Amniotic stem cell (primary cell): ENCODE measurements at regions not wholly inside any gene's neighbourhood (a gene's known extent, or its start where the extent isn't known, plus 50 kb on each side); places are given as distances from the start of the nearest gene placed in this dataset.
"Not testable (repeated sequence)": the region's sequence is repeated elsewhere in the genome, so short reads cannot be mapped to it uniquely, and the experiment has no call there.

Experiments used
- DNase-seq: peaks from one replicate; lab custom pipeline; 2025; lab: John Stamatoyannopoulos, UW

DNA sequence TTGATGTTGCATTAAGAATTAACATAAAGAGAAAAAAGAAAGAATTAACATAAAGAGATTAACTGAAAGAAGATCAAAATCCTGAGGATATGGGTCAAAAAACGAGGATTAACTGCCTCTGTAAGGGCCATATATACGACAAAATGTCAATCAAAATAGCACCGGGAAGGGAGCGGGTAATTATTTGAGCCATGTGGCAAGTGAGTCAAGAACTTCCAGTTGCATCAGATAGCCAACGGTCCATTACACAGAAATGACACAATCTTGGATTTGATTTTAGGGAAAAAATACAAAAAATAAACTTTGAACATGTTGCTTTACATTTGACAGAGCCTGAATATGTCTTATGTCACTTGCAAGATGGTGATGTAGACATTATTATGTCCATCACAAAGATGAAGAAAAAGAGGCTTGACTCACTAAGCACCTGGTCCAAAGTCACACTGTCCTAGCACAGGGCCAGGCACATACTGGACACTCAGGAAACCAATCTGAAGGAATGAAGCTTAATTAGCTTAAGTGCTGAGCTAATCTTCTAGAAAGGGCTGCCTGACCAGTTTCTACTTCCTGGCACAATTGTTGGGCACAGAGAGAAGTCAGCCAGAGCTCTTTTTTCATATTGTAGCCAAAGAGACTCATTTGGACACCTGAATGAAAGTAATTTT is 273.2 kb upstream of the PAPPA start:
- DNase-seq: no peak

DNA sequence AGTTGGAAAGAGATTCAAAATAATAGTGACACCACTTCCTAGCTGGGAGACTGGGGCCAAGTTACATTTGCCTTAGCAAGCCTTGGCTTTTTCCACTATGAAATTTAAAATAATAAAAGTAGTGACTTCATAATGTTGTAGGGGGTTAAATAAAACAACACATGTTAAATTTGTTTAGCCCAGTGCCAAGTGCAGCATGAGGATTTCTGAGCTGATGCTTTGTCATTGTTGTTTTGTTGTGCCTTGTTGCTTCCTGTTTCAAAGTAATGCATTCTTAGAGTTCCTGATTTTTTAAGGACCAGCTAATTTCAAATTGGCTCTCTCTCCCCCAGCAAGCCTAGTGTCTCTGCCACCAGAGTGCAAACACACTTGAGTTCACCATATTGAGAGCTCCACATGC is 270.7 kb upstream of the PAPPA start:
- DNase-seq: no peak

DNA sequence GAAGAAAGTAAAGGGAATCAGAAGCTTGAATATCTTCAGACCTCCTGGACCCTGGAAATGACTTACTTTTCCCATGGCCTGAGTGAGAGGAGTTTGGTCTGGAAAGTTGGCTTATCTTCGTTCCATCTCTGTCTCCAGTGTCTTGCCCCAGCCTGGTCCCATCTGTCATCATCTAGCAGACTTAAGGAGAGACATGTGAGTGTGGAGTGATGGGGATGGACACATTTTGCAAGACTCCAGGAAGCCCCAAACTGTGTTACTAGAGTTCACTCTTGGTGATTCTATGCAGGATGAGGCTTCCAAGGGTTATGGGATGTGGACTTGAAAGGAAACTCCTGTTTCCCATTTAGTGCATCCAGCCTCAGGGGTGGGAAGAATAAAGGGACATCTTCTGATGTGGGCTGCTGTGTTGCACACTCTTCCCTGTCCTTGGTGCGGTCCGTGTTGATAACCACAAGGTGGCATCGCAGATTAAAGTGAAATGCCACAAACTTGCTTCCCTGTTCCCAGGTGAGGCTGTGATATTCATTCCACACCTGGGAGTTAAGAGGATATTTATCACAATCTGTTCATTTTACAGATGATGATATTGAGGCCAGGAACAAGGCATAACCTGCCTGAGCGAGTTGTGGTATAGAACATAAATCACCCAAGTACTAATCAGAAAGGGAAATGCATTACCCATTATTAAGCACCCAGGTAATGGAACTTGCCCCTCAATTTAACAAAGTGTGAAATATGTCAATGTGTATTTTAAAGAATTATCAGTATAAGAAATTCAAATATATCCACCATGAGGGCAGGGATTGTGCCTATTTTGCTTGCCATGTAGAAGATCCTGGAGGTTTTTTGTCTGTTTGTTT is 269.9 kb upstream of the PAPPA start:
- DNase-seq: no peak

DNA sequence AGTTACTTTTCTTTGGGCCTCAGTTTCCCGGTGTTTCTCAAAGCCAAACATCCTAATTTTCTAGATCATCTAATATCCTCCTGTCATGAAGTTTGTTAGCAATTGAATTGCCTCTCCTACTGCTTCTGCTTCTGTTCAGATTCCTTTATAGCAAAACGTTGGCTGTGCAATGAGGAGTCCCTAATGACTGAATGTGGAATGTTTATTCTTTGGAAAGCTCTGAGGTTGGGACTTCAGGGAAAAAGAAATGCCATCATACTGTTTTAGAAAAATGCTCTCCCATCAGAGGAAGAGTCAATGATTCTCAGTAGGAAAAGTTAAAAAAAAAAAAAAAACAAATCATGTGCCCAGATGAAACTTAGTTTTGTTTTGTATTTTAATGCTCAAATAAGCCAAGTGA is 268.7 kb upstream of the PAPPA start:
- no peak for DNase-seq

DNA sequence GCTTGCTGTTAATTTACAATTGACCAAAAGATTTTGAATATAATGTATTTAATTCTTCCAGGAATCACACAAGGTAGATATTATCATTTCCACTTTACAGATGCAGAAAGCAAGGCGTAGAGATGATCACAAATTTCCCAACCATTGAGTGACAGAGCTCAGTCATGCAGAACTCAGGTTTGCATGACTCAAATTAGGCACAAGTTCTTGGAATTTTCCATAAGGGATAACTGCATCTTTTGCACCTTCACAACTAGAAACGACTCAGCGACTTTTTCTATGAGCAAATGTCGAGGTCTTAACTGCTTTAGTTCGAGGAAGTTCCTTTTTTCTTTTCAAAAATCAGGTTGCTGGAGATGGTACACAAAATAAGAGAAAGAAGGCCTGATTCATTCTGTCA is 265.5 kb upstream of the PAPPA start:
- no peak for DNase-seq

DNA sequence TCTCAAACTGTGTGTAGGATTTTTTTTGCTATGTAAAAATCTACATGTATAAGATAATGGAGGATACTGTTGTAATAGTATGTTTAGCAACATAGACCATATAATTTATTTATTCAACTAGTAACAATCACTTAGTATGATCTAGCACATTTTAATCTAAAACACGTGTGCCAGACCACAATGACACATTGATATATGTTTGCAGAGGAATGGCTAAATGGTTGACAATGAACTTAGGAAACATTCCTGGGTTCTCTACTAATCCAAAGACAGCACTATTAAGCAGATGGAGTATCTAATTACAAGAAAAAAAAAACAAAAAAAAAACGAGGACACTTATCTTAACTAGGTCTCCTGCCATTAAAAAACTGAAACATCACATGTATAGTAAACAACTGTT is 261.7 kb upstream of the PAPPA start:
- no peak for DNase-seq

DNA sequence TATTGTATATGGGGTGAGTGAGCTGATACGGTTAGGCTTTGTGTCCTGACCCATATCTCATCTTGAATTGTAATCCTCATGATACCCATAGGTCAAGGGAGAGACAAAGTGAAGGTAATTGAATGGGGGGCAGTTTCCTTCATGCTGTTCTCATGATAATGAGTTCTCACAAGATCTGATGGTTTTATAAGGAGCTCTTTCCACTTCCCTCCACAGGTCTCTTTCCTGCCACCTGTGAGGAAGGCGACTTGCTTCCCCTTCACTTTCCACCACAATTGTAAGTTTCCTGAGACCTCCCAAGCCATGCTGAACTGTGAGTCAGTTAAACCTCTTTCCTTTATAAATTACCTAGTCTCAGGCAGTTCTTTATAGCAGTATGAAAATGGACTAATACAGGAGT is 255.1 kb upstream of the PAPPA start:
- not testable (repeated sequence) for DNase-seq

DNA sequence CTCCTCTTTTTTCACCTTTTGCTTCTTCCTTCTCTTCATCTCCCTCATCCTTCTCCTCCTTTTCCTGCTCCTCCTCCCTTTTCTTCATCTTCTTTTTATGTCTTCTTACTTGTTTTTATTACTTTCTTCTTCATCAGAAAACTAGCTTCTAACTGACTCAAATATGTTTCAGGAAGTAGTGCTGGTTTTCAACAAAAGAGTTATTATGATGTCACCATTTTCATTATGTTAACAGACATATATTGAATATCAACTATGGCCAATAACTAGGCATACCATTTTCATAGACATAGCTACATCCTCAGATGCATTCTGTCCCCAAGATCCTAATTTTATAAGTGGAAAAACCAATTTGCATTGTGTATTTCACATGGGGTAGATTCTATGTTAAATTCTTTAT is 252.9 kb upstream of the PAPPA start:
- DNase-seq: no peak

DNA sequence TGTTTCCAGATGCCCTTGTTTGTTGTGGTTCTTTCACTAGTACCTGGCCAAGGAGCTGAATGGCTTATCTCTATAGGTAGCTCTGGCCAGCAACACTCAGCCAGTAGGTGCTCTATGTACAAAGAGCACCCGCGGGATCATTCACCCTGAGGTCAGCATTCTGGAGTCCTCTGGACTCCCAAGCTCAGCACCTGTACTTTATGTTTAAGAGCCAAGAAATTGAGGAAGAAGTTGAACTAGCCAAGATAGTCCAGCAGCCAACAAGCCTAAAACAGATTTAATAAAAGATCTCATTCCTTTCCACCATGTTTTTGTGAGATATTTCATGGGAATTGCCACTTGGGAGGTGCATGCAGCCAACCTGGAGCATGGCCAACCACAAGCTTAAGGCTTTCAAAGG is 242.6 kb upstream of the PAPPA start:
- no peak for DNase-seq

DNA sequence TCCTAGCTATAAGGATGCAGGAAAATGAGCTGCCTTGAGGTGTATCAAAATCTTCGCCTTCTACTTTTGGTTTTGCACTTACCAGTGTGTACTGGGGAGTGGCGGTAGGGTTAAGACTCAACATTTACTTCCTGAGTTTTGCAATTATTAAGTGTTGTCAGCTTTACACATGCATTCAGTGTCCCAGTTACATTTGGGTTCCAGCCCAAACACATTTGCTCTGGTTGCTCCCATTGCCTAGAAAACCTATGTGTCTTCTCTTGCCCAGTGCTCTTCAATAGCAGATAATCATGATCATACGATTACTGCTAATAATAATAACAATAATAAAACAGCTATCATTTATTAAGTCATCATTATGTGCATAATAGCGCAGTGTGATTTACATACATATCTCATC is 241.5 kb upstream of the PAPPA start:
- no peak for DNase-seq

DNA sequence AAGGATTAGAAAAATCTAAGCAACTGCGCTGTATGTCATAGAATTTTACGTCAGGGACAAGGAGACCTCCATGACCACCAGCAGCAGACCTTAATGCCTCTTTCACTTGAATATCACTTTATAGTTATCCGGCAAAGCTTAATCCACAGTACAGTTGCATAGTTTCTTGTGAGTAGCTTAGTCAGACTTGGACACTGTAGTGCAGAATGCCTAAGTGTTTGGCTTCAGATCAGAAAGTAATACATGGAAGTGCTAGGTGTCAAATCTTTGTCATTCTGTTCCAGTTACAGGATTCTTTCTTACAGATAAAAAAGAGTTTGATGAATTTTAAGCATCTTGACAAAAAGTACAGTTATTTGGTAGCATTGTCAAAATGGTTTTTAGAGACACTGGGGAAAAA is 239.9 kb upstream of the PAPPA start:
- no peak for DNase-seq

DNA sequence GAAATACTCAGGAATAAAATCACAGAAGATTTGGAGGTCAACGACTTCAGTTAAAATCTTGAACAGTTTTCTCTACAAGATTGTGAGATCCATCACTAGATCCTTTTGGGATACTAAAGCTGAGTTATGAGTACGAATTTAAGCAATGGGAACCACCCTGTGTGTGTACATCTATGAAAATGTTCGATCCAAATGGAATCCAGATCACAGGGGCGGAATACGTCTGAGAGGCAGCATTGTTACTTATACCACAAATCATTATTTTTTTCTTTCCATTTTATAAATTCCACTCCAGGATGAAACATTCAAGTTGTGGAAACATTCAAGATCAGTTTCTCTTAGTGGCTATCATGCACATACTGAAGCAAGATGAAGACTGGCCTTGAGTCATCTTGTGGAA is 239.3 kb upstream of the PAPPA start:
- DNase-seq: no peak

DNA sequence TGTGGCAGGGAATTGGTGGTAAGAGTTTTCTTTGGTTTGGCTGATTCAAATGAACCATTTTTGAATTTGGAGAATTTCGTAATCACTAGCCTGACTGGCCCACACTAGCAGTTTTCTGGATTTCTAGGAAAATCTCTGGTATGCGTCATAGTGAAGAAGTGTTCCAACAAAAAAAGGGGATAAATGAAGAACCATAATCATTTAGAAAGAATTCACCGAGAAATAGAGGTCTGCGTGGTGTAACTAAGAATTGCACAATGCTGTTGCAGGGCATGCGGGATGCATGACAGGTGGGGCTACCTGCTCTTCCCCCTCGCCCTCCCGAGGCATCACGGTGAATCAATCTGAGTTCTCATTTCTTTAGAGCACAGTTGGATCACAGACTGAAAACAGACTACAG is 232.3 kb upstream of the PAPPA start:
- DNase-seq: no peak

DNA sequence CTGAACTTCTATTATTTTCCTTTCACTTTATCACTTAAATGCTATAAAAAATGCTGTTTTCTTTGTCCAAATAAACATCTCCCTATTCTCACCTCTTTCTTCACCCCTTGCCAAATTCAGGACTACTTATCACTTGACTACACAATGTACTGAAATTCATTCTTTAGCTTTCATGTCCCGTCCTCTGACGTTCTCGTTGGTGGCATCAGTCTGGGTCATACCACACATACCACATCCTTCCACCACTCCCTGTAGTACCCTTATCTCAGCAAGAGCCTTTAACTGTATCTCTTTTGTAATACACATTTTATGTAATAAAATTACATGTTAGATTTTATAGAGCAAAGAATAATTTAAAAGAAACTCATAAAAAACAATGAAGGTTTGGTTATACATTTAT is 231.1 kb upstream of the PAPPA start:
- no peak for DNase-seq

DNA sequence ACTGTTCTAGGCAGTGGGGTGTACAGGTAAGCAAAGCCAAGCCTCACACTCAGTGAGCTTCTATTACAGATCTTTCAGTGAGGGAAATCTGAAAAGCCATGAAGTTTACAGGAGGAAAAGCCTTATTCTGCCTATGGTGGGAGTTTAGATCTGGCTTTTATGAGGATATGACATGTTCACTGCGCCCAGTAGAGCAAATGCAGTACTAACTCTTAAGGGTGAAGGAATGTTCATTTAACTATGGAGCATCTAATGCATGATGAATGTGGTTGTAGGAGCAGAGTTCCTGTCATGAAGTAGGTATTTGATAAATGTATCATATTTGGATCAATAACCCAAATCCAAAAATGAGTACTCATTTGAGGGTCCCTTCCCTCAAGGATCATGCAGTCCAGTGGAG is 230.2 kb upstream of the PAPPA start:
- DNase-seq: no peak

DNA sequence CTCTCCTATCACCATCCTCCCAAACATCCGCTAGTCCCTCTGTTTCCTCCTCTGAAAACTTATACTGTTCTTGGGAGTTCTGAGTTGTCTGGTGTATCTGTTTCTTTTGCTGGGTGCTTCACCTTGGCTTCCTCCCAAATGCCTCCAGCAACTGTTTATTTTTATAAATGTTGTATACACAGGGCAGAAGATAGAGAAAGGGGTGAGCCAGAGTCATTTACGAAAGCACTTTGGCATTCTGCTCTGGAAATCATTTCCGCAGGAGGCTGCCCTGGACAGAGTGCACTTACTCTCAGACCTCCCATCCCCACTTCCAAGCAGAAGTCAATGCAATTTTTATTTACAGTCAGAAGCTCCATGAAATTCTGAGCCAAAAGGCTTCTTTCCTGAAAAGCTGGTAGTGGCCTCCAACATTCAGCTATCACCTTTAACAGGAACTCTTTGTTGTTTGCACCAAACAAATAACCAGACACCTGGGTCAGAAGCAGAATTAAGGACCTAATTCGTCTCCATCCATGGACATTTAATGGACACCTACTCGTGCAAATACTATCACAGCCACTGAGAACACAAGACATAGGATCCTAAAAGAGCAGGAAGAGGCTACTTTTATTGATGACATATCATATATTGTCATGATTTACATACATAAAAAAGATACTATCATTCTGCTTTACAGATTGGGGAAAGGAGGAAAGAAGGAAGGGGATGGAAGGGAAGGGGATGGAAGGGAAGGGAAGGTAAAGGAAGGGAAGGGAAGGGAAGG is 229.5 kb upstream of the PAPPA start:
- DNase-seq: peak; percentile 11

DNA sequence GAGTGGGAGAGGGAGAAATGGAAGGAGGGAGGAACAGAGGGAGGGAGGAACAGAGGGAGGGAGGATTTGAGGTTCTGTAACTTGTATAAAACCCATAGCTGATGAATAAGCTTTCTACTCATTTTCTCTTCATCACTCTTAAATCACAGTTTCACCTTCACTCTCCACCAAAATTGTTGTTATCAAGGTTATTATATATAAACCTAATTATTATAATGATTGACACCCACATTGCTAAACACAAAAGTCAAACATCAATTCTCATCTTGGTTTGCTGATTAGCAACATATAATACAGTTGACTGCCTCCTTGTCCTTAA is 229.0 kb upstream of the PAPPA start:
- DNase-seq: no peak

DNA sequence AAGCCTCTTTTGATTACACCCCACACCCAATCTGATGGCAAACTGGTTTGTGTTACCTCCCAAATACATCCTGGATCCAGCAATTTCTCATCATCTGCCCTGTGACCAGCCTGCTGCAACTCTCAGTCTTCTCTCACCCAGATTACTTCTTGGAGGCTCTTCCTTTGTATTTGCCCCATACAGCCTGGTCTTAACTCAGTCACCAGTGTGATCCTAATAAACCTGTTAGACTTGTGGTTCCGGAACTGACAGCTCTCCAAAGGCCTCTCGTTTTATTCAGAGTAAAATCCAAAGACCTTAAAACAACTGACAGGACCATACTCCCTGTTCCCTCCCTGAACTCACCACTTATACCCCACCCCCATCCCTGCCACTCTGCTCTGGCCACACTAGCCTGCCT is 228.2 kb upstream of the PAPPA start:
- DNase-seq: no peak

DNA sequence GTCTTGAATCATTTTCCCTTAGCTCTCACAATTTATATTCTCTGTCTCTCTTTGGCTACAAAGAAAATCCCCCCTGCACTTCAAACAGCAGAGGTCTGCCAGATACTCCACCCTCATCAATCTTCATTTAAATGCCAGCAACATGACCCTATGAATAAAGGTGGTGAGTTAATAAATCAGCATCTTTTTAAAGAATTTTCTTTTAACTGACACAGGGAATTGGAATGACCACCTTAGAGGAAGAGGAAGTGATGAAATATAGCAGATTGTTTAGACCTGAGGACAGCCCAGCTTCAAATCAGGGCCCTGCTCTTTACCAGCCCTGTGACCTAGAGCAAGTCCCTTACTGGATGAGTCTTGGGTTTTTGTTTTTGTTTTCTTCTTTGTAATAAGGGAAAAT is 223.1 kb upstream of the PAPPA start:
- DNase-seq: no peak

DNA sequence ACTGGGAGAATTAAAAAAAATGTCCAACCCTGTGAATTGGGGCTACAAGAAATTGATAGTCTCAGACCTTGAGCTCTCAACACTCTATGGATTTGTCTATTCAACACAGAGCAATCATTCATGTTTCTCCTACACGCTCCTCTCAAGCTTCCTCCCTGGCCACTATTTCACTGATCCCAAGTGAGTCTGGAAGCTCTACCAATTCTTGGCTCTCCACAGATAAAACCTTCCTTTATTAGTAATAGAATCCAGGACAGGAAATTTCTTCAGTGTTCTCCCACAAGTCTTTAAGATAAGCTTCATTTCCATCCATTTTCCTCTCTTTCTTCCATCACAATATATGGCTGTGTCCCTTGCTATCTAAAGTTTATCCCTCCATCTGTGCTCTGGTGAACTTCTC is 215.1 kb upstream of the PAPPA start:
- no peak for DNase-seq

DNA sequence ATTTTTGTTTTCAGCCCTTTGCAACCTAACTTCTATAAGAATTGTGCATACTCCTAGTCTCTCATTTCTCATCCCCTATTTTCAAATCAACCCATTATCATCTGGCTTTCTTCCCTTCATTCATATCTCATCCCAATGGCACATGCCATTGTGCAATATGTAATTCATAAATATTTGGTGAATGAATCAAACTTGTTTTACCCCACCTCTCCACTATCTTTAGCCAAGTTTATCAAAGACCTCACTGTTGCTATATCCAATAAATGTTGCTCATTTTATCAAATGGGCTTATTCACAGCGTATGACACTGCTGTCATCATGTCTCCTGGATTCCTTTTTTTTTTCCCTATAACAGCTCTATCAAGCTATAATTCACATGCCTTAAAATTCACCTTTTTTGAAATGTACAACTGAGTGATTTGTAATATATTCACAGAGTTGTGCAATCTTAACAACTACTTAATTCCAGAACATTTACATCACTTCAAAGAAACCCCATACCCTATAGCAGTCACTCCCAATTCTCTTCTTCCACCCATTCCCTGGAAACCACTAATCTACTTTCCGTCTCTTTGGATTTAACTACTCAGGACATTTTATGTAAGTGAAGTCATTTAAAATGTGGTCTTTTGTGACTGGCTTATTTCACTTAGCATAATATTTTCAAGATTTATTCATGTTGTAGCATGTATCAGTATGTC is 214.4 kb upstream of the PAPPA start:
- peak; percentile 14 for DNase-seq

DNA sequence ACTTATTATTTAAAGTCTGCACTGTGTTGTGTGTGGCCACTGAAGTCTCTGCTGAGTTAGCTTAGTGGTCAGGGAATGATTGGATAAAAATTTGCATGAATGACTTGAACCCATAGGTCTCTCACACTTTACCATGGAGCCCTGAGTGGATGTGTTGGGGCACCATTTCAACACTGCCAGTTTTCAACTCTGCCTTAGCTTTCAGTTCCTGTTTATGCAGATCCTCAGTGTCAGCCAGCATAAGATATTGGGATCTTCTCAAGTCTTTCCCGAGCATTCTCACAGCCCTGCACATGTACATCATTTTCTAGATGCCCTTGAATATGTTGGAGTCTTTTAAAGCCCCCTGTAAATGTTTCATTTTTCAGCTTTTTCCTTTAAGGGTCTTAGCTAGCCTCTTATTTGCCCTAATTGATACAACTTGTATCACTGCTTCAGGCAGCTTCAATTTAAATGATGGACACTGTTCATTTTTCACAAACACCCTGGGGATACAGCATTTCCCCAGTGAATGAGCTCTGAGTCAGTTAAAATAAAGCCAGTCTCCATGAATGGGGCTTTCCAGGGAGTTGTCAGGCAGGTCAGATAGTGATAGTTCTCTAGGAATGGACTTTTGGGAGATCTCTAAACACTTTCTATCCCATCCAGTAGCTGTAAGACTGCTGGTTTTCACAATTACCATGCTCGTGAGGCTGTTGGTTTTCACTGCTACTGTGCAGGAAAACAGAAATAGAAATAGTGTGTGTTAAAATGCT is 211.9 kb upstream of the PAPPA start:
- DNase-seq: peak; percentile 33
